ENCODE measurements at regions not wholly inside any gene's neighbourhood (a gene's known extent, or its start where the extent isn't known, plus 50 kb on each side); places are given as distances from the start of the nearest gene placed in this dataset.

- Mint-ChIP-seq H3K36me3 (peaks cover 13% of the 10 kb centered on the region), H3K4me1 (ENCODE audit: unreplicated experiment) (peaks cover 12% of the 10 kb centered on the region), H3K27me3 (no peaks in the 10 kb centered on the region), H3K4me3 (no peak overlapping the region), H3K9me3 (no peaks in the 10 kb centered on the region), H3K27ac (peak overlapping the region; percentile 15)
- DNase-seq (ENCODE audit: extremely low spot score, unreplicated experiment), result no peak
- no peak for TF ChIP-seq CTCF (conservative IDR thresholded peaks at IDR 0.05)
Observed at GRCh38 chr12:107635139-107635538, 50.5 kb upstream of the PWP1 start.

All from type B pancreatic cell (in vitro differentiated cells).